ENCODE measurements at regions not wholly inside any gene's neighbourhood (a gene's known extent, or its start where the extent isn't known, plus 50 kb on each side); places are given as distances from the start of the nearest gene placed in this dataset.

- Histone ChIP-seq H3K27ac (ENCODE audit: low read length) (no peak overlapping the region), H3K27me3 (ENCODE audit: control insufficient read depth, insufficient read depth, low read length) (no peaks in the 10 kb centered on the region), H3K4me3 (ENCODE audit: low read length) (no peak overlapping the region), H3K36me3 (ENCODE audit: control insufficient read depth, insufficient read depth, low read length) (no peaks in the 10 kb centered on the region), H3K4me1 (ENCODE audit: control insufficient read depth, insufficient read depth, low read length) (no peaks in the 10 kb centered on the region), H3K9me3 (replicated peaks; ENCODE audit: control insufficient read depth, low read depth, low read length) (peaks cover 3% of the 10 kb centered on the region)
- no peak for DNase-seq
- 100% methylated on average over 1 of the region's 1 CpG for WGBS (ENCODE audit: insufficient coverage)
These were observed 1315.2 kb downstream of the LRFN5 start for GRCh38 chr14:42921901-42922300.

- no peaks in the 10 kb centered on the region for H3K36me3 ChIP-seq (ENCODE audit: control insufficient read depth, insufficient read depth, low read length)
- H3K9me3 ChIP-seq (replicated peaks; ENCODE audit: control insufficient read depth, low read depth, low read length), result peaks cover 3% of the 10 kb centered on the region
- WGBS (ENCODE audit: insufficient coverage), result no CpG with 5 or more reads among the region's 1 CpG
- no peaks in the 10 kb centered on the region for H3K4me1 ChIP-seq (ENCODE audit: control insufficient read depth, insufficient read depth, low read length)
- H3K27me3 ChIP-seq (ENCODE audit: control insufficient read depth, insufficient read depth, low read length), result no peaks in the 10 kb centered on the region
- no peak overlapping the region for H3K4me3 ChIP-seq (ENCODE audit: low read length)
- no peak for DNase-seq
- no peak overlapping the region for H3K27ac ChIP-seq (ENCODE audit: low read length)
These were observed 1311.9 kb downstream of the LRFN5 start for GRCh38 chr14:42918615-42919014.

DNA sequence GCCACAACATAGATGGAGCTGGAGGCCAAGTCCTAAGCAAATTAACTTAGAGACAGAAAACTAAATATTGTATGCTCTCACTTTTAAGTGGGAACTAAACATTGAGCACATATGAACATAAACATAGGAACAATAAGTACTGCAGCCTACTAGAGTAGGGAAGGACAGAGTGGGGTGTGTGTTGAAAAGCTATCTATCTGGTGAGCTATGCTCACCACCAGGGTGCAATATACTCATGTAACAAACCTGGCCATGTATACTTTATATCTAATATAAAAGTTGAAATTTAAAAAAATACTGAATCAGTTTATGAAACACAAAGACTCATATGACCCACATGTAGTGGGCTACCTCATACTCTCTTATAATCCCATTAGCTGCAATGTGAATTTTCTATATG, 1305.0 kb downstream of the LRFN5 start:
- Histone ChIP-seq H3K27me3 (ENCODE audit: control insufficient read depth, insufficient read depth, low read length) (no peaks in the 10 kb centered on the region), H3K27ac (ENCODE audit: low read length) (no peak overlapping the region), H3K9me3 (replicated peaks; ENCODE audit: control insufficient read depth, low read depth, low read length) (no peaks in the 10 kb centered on the region), H3K4me1 (ENCODE audit: control insufficient read depth, insufficient read depth, low read length) (no peaks in the 10 kb centered on the region), H3K4me3 (ENCODE audit: low read length) (no peak overlapping the region), H3K36me3 (ENCODE audit: control insufficient read depth, insufficient read depth, low read length) (no peaks in the 10 kb centered on the region)
- no peak for DNase-seq

DNA sequence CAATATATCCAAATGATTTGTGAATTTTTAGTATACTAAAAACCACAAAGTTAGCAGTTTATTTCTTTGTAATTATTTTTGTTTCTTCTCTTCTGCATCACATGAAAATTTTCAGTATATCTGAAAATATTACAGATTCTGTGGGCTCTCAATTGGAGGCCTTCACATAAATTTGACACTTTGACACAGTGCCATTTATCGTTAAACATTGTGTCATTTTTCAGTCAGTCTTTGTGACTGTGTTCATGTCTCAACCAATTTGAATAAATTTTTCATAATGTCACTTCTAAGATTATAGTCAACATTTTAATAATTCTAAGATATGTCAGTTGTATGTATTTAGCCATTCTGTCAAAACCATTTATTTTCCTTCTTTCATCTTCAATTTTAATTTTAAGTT, 1303.0 kb downstream of the LRFN5 start:
- Histone ChIP-seq H3K36me3 (ENCODE audit: control insufficient read depth, insufficient read depth, low read length) (no peaks in the 10 kb centered on the region), H3K4me3 (ENCODE audit: low read length) (no peak overlapping the region), H3K9me3 (replicated peaks; ENCODE audit: control insufficient read depth, low read depth, low read length) (no peaks in the 10 kb centered on the region), H3K4me1 (ENCODE audit: control insufficient read depth, insufficient read depth, low read length) (no peaks in the 10 kb centered on the region), H3K27me3 (ENCODE audit: control insufficient read depth, insufficient read depth, low read length) (no peaks in the 10 kb centered on the region), H3K27ac (ENCODE audit: low read length) (no peak overlapping the region)
- no CpG with 5 or more reads among the region's 1 CpG for WGBS (ENCODE audit: insufficient coverage)
- no peak for DNase-seq

DNA sequence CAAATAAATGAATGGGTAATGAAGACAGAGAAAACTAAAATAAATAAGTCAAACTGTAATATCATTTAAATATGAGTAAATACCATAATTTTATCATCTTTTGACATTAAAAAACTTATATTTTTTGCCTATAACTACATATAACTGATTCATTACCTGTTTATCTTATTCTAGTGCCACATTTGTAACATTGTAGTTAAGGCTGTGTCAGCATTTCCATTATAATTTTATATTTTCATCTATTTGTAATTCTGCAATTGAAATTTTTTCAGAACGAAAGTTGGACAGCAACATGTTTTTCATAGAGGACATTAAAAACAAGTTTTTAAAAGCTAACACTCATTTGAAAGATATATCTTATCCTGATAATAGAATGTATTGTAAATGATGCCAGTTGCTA, 1286.5 kb downstream of the LRFN5 start:
- no peaks in the 10 kb centered on the region for H3K4me1 ChIP-seq (ENCODE audit: control insufficient read depth, insufficient read depth, low read length)
- no peak overlapping the region for H3K27ac ChIP-seq (ENCODE audit: low read length)
- no CpG with 5 or more reads among the region's 1 CpG for WGBS (ENCODE audit: insufficient coverage)
- no peak overlapping the region for H3K4me3 ChIP-seq (ENCODE audit: low read length)
- H3K36me3 ChIP-seq (ENCODE audit: control insufficient read depth, insufficient read depth, low read length), result no peaks in the 10 kb centered on the region
- no peaks in the 10 kb centered on the region for H3K9me3 ChIP-seq (replicated peaks; ENCODE audit: control insufficient read depth, low read depth, low read length)
- H3K27me3 ChIP-seq (ENCODE audit: control insufficient read depth, insufficient read depth, low read length), result no peaks in the 10 kb centered on the region
- no peak for DNase-seq

GRCh38 chr14:42884100-42884499, 1277.4 kb downstream of the LRFN5 start:
- H3K36me3 ChIP-seq (ENCODE audit: control insufficient read depth, insufficient read depth, low read length), result no peaks in the 10 kb centered on the region
- DNase-seq, result peak; percentile 7
- H3K4me3 ChIP-seq (ENCODE audit: low read length), result no peak overlapping the region
- H3K4me1 ChIP-seq (ENCODE audit: control insufficient read depth, insufficient read depth, low read length), result no peaks in the 10 kb centered on the region
- H3K9me3 ChIP-seq (replicated peaks; ENCODE audit: control insufficient read depth, low read depth, low read length), result no peaks in the 10 kb centered on the region
- no peaks in the 10 kb centered on the region for H3K27me3 ChIP-seq (ENCODE audit: control insufficient read depth, insufficient read depth, low read length)
- no peak overlapping the region for H3K27ac ChIP-seq (ENCODE audit: low read length)

- Histone ChIP-seq H3K36me3 (ENCODE audit: control insufficient read depth, insufficient read depth, low read length) (no peaks in the 10 kb centered on the region), H3K9me3 (replicated peaks; ENCODE audit: control insufficient read depth, low read depth, low read length) (no peaks in the 10 kb centered on the region), H3K4me1 (ENCODE audit: control insufficient read depth, insufficient read depth, low read length) (no peaks in the 10 kb centered on the region), H3K4me3 (ENCODE audit: low read length) (no peak overlapping the region), H3K27ac (ENCODE audit: low read length) (no peak overlapping the region), H3K27me3 (ENCODE audit: control insufficient read depth, insufficient read depth, low read length) (no peaks in the 10 kb centered on the region)
- no CpG with 5 or more reads among the region's 1 CpG for WGBS (ENCODE audit: insufficient coverage)
- DNase-seq, result no peak
These were observed 1271.0 kb downstream of the LRFN5 start for GRCh38 chr14:42877716-42878115.

GRCh38 chr14:42872786-42873185, 1266.1 kb downstream of the LRFN5 start:
- no peak for DNase-seq
- no peak overlapping the region for H3K4me3 ChIP-seq (ENCODE audit: low read length)
- H3K4me1 ChIP-seq (ENCODE audit: control insufficient read depth, insufficient read depth, low read length), result no peaks in the 10 kb centered on the region
- H3K9me3 ChIP-seq (replicated peaks; ENCODE audit: control insufficient read depth, low read depth, low read length), result no peaks in the 10 kb centered on the region
- no peaks in the 10 kb centered on the region for H3K27me3 ChIP-seq (ENCODE audit: control insufficient read depth, insufficient read depth, low read length)
- no peaks in the 10 kb centered on the region for H3K36me3 ChIP-seq (ENCODE audit: control insufficient read depth, insufficient read depth, low read length)
- 100% methylated on average over 1 of the region's 3 CpGs for WGBS (ENCODE audit: insufficient coverage)
- H3K27ac ChIP-seq (ENCODE audit: low read length), result no peak overlapping the region

GRCh38 chr14:42869681-42870080, 1263.0 kb downstream of the LRFN5 start:
- peak; percentile 3 for DNase-seq
- no peaks in the 10 kb centered on the region for H3K4me1 ChIP-seq (ENCODE audit: control insufficient read depth, insufficient read depth, low read length)
- H3K36me3 ChIP-seq (ENCODE audit: control insufficient read depth, insufficient read depth, low read length), result no peaks in the 10 kb centered on the region
- no peaks in the 10 kb centered on the region for H3K27me3 ChIP-seq (ENCODE audit: control insufficient read depth, insufficient read depth, low read length)
- H3K4me3 ChIP-seq (ENCODE audit: low read length), result no peak overlapping the region
- no CpG with 5 or more reads among the region's 1 CpG for WGBS (ENCODE audit: insufficient coverage)
- H3K9me3 ChIP-seq (replicated peaks; ENCODE audit: control insufficient read depth, low read depth, low read length), result no peaks in the 10 kb centered on the region
- no peak overlapping the region for H3K27ac ChIP-seq (ENCODE audit: low read length)

DNA sequence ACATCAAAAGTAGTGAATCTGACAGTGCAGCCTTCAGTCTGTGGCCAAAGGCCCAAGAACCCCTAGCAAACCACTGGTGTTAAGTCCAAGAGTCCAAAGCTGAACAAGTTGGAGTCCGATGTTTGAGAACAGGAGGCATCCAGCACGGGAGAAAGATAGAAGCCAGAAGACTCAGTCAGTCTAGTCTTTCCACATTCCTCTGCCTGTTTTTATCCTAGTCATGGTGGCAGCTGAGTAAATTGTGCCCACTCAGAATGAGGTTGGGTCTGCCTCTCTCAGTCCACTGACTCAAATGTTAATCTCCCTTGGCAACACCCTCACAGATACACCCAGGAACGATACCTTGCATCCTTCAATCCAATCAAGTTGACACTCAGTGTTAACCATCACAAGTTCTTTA, 1255.4 kb downstream of the LRFN5 start:
- Histone ChIP-seq H3K36me3 (ENCODE audit: control insufficient read depth, insufficient read depth, low read length) (no peaks in the 10 kb centered on the region), H3K27ac (ENCODE audit: low read length) (no peak overlapping the region), H3K4me1 (ENCODE audit: control insufficient read depth, insufficient read depth, low read length) (no peaks in the 10 kb centered on the region), H3K4me3 (ENCODE audit: low read length) (no peak overlapping the region), H3K9me3 (replicated peaks; ENCODE audit: control insufficient read depth, low read depth, low read length) (no peaks in the 10 kb centered on the region), H3K27me3 (ENCODE audit: control insufficient read depth, insufficient read depth, low read length) (no peaks in the 10 kb centered on the region)
- no peak for DNase-seq
- 87% methylated on average over 3 of the region's 3 CpGs for WGBS (ENCODE audit: insufficient coverage)

DNA sequence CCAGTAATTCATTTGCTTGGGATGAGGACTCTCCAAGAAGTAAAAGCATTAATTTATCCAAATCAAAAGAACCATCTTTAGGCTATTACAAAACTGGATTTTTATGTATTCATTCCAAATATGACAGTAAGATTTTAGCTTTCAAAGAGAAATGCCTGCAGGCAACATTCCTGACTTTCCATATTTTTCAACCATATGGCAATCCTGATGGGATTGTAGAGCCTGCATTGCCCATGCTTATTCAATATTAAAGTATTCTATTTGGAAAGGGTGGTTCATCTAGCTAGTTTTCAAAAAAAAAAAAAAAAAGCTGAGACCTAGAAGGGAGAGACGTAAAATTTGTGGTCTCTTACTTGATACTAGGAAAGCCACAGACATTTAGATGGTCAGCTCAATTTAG, 1253.7 kb downstream of the LRFN5 start:
- Histone ChIP-seq H3K36me3 (ENCODE audit: control insufficient read depth, insufficient read depth, low read length) (no peaks in the 10 kb centered on the region), H3K27ac (ENCODE audit: low read length) (no peak overlapping the region), H3K4me1 (ENCODE audit: control insufficient read depth, insufficient read depth, low read length) (no peaks in the 10 kb centered on the region), H3K9me3 (replicated peaks; ENCODE audit: control insufficient read depth, low read depth, low read length) (no peaks in the 10 kb centered on the region), H3K27me3 (ENCODE audit: control insufficient read depth, insufficient read depth, low read length) (no peaks in the 10 kb centered on the region), H3K4me3 (ENCODE audit: low read length) (no peak overlapping the region)
- DNase-seq, result no peak
- WGBS (ENCODE audit: insufficient coverage), result no CpG with 5 or more reads among the region's 1 CpG
